Limb (tissue), 2 donors: ENCODE measurements at regions not wholly inside any gene's neighbourhood (a gene's known extent, or its start where the extent isn't known, plus 50 kb on each side); places are given as distances from the start of the nearest gene placed in this dataset.

Source experiments
- DNase-seq, 2 donors: peaks; one replicate each; pipeline ENCODE4 v3.0.0-alpha.2; 2016; ENCODE audit errors: extremely low spot score in 2 of 2

DNA sequence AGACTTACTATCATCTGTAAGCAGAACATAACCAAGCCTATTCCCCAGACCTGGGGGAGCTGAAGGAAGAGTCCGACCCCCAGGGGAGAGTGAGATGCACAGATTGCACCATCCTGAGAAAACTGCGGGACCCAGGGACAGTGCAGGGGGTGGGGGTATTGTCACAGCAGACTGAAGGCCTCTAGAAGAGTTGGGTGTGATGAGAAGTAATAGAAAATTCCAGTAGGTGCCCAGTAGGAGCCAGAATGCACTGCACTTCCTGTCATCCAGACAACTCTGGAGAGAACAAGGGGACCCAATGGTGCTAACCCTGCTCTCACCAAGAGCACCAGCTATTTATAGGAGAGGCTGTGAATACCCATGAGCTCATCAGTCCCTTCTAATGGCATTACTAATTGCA, 190.1 kb downstream of the BCL11B start:
- no peak for DNase-seq

DNA sequence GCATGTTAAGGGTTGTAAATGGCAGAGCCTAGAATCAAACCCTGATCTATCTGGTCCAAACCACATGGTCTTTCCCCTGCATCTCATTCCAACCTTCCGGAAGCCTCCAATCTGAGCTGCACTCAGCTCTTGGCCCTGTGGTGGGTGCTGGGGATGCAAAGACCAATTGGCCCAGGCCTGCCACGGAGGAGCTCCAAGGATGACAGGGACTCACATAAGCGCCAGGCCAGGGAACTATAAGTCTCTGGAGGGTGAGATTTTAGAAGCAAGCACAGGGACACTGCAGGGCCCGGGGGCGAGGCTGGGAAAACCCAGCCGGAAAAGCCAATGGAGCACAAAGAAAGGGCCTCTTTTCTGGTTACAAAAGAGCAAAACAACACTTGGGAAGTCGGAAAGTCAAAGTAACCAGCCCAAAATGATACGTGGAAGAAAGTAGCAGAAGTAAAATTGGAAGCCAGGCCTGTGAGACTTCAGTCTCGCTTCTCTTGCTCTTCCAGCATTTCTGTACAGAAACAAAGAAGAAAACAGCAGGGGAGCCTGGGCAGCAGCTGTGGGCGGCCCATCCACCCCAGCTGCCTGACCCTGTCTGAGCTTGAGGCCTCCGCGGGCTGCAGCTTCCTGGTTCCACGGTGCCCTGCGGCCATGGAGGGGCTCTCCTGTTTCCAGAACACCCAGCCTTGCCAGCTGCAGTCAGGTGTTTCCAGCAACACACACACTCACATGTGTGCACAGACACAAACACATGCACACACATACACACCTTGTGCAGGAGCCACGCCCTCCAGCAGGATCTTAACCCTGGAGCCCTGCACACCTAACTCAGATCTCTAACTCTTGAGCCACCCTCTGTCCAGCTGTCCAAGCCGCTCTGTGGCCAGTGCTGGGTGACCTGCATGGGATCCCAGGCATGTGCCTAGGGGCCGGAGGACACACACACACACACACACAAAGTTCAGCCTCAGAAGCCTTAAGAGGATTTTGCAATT, 178.2 kb downstream of the BCL11B start:
- DNase-seq = peak; percentile 29 to 56

DNA sequence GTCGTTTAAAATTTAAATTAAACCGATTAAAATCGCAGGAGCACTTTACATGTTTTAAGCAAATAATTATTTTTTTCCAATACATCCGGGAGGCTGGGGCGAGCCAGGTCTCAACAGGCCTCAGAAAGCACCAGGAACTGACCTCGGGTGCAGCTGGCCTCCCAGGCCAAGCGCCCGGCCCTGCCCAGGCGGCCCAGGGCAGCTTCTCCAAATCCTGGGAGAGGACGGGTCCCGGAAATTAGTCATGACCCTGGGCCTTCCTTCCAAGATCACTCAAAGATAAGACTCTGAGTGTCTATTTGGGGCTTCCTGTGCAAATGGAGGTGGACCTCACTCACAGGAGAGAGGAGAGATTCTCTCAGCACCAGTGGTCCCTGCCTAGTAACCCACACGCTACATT, 177.1 kb downstream of the BCL11B start:
- no peak for DNase-seq

DNA sequence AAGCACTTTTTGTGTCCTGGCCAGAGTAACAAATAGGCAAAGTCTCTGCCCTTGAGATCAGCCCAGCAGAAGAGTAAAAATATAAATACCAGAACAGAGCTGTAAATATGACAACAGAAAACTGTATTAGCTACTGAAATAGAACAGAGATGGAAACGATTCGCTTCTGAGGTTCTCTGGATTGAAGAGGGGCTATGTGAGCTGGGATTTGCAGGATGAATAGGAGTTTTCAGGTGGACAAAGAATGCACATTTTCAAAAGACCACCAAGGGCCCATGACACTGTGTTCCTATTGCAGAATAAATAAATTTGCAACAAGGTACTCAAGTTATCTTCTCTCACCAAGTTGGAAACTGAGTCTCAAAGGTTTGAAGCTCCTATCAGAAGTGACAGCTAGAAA, 176.6 kb downstream of the BCL11B start:
- no peak for DNase-seq

DNA sequence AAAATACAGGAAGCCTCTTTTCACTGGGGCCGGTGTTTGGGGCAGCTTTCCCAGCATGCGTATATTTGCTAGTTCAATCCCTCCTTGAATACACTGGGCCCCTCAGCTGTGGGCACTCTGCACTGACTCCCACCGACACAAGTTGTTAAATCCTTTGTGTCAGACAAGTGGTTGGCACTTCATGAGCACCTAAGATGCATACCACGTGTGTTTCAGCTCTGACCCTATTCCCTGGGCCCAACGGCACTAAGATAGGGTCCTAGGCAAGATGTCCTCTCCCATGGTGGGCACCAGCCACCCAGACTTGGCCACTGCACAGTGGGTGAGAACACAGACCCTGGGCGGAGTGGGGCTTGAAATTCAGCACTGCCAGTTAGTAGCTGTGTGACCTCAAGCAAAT, 173.8 kb downstream of the BCL11B start:
- no peak for DNase-seq

DNA sequence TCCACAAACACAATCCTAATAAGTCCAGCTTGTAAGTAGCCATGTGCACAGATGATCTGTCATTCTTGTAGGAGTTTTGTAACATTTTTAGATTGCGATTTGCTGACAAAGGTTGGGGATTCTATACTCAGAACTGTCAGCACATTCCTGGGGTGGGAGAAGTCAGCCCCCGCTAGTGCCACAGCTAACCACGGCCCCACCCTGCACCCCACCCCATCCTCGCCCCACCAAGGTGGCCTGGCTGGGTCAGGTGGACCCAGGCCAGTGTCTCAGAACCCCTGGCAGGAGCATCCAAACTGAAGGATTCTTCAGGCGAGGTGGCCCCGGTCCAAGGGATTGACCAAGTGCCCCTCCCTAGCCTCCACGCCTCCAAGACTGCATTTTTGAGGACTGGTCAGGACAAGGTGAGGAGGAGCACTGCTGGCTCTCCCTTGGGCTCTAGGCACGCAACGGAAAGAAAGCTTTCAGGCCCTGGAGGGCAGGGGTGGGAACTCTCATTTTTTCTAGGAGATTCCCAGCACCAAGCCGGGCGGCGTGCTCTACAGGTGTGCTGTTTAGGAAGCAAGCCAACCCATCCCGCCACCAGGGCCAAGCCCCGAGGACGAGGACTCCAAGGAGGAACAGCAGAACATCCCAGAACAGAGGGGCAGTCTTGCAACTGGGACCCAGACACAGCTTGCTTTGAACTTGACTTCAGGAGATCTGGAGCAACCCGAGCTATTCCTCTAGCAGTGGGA, 172.8 kb downstream of the BCL11B start:
- DNase-seq = no peak

DNA sequence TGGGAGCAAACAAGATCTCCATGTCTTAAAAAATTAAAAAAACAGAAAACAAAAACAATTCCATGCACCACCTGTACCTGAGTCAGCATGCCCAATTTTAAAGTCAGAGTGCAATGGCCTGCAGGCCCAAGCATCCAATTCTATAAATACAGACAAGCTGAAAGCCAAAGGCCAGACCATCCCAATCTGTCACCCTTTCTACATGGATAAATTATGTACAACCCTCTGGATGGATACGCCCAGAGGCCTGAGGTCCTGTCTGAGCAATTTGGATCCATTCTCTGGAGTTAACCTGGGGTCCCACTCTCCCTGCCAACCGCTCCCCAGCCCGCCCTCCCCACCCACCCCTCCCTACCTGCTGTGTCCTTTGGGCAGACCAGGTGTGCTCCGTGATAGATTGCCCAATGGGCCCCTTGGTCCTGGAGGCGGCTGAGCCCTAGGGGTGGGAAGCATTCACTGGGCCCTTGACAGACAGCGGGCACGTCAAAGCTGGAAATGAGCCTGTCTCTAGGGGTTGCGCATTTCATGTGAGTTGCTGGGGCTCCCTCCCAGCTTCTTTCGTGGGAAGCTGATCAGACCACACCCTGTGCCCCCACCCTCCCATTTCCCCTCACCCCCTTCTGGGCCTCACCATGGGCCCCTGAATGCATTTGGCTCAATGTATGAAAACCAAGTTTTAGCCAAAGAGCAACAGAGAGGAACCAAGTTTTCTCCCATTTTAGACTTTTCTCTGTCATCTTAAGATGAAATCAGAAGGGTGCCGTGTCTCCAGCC, 171.3 kb downstream of the BCL11B start:
- no peak for DNase-seq

DNA sequence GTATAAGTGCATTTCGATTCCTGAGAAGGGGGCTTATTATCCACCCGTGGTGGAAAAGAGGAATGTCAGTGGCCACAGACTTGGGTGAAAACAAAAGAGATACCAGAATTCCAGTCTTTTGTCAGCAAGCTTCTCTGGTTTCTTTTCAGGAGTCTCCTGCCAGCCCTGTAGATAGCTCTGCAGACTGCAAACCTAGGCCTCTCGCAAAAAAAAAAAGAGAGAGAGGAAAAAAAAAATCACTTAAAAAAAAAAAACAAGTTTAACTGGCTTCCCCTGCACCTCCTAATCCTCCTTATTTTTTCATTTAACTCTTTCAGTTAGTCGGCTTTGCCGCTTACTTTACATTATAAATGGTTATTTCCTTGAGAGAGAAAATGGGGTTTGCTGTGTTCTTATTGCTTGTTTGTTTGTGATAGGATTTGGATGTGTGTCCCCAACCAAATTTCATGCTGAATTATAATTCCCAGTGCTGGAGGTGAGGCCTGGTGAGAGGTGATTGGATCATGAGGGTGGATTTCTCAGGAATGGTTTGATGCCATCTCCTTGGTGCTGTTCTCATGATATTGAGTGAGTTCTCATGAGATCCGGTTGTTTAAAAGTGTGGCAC, 170.0 kb downstream of the BCL11B start:
- no peak for DNase-seq

DNA sequence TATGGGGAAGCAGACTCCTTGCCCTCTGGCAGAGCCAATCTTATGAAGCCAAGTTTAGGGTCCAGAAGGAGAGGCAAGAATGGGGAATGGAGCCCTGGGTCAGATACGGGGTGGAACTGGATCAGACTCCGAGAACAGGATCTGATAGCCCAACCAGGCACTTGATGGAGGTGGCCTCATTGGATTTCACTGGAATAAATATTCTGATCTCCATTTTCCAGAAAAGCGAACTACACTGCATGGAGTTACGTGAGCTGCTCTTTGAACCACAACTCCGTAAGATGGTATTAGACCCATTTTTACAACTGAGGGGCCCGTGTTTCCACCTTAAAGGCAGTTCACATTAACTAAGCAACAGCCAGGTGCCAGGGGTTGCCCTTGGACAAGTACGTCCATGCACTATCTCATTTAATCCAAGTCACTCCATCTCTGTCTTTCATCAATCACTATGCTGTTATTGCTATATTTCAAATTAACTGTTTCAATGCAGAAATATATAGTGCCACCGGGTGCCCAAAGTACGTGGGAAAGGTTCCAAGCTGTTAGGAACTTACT, 155.2 kb downstream of the BCL11B start:
- DNase-seq = no peak

DNA sequence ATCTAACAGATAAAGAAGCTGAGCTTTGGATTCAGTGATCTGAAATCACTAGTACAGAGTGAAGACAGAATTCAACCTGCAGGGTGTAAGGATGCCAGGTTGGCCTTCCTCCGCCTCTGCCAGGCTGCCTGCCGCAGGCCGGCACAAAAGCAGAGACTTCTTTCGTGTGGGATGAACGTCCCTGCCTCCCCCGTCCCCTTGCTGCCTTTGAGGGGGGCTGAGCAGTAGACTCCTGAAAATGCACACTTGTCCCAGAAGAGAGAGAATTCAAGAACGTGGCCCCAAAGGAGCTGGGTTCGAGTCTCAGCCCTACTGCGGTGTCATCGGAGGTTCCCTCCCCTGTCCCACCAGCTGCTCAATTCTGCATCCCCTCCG, 154.3 kb downstream of the BCL11B start:
- no peak for DNase-seq

DNA sequence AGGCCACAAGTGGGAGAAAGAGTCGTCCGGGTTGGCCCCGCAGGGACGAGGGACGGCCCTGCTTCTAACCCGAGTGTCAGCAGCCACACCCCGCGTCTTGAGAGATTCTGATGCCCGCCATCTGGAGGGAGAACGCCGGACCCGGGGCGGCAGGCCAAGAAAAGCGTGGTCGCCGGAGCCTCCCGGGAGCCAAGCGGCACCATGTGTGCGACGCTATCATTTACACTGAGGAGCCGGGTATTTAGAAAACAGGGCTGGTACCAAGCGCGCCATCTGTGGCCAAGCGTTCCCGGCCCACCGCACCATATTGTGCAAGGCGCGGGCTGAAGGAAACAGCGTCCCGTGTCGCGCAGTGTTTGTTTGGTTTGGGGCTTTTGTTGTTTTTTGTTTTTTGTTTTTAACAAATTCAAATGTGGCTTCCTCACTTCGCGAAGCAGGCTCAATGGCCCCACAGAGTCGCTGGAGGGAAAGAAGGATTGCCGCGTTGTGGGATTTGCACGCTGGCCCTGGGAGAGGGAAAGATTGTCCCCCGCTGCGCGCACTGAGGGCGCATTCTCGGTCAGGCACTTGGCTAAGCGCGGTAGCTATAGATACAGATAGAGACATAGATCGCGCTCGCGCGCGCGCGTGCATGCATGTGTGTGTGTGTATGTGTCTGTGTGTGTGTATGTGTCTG, 153.8 kb downstream of the BCL11B start:
- DNase-seq = peak; percentile 15 to 67

DNA sequence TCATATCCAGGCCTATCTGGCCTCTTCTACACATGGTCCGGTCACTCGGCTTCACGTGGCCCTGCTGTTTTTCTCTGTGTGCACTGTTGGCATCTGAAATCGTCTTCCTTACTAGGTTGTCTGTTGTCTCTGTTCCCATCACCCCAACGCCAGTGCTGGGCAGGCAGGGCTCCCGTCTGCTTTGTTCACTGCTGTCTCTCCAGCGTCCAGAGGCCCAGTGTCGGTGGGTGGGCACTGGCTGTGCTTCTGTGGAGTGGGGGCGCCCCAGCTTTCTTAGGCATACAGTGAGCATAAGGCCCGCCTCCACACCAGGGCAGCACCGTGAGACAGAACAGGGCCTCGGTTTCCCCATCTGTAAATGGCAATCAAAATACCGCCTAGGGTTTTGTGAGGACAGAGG, 153.1 kb downstream of the BCL11B start:
- DNase-seq = no peak
